GF-D8 (cell line): ENCODE measurements at regions not wholly inside any gene's neighbourhood (a gene's known extent, or its start where the extent isn't known, plus 50 kb on each side); places are given as distances from the start of the nearest gene placed in this dataset.

Experiments used
- DNase-seq: peaks from one replicate; lab custom pipeline; 2025; lab: John Stamatoyannopoulos, UW

GRCh38 chr10:28058746-28059145 lies 59.9 kb upstream of the ODAD2 start:
- DNase-seq, result no peak

GRCh38 chr10:28054228-28054860 lies 55.5 kb upstream of the ODAD2 start:
- DNase-seq, result no peak

GRCh38 chr10:28049286-28049685 lies 50.4 kb upstream of the ODAD2 start:
- DNase-seq, result no peak
